ENCODE measurements at regions not wholly inside any gene's neighbourhood (a gene's known extent, or its start where the extent isn't known, plus 50 kb on each side); places are given as distances from the start of the nearest gene placed in this dataset.

- Histone ChIP-seq H3K36me3 (ENCODE audit: insufficient read depth, insufficient read length, low read length) (no peaks in the 10 kb centered on the region), H3K27me3 (ENCODE audit: insufficient read depth, insufficient read length) (no peaks in the 10 kb centered on the region), H3K9ac (ENCODE audit: insufficient read length, low read depth) (no peak overlapping the region), H3K4me1 (ENCODE audit: insufficient read depth, insufficient read length) (peaks cover 40% of the 10 kb centered on the region), H3K9me3 (ENCODE audit: insufficient read depth, low read length) (0 out of 2 replicates have a peak, but pooled peaks cover 8% of the 10 kb centered on the region), H3K4me3 (ENCODE audit: insufficient read length, low read depth) (no peak overlapping the region)
- no peak for DNase-seq (ENCODE audit: low read depth, low spot score)
- no peak for TF ChIP-seq YY1 (IDR thresholded peaks at IDR 0.05; ENCODE audit: insufficient read depth, insufficient read length)
- TF ChIP-seq SUZ12 (IDR thresholded peaks at IDR 0.05; ENCODE audit: extremely low read depth, insufficient read depth, insufficient read length): no peak
- no peak for TF ChIP-seq ZNF274 (IDR thresholded peaks at IDR 0.05; ENCODE audit: low read depth, low read length)
Observed at GRCh38 chr15:70194266-70194665, 96.5 kb upstream of the TLE3 start.

- DNase-seq (ENCODE audit: low read depth, low spot score): no peak
- Histone ChIP-seq H3K27me3 (ENCODE audit: insufficient read depth, insufficient read length) (no peaks in the 10 kb centered on the region), H3K4me3 (ENCODE audit: insufficient read length, low read depth) (no peak overlapping the region), H3K9ac (ENCODE audit: insufficient read length, low read depth) (no peak overlapping the region), H3K36me3 (ENCODE audit: insufficient read depth, insufficient read length, low read length) (no peaks in the 10 kb centered on the region), H3K9me3 (ENCODE audit: insufficient read depth, low read length) (0 out of 2 replicates have a peak, but pooled peaks cover 8% of the 10 kb centered on the region), H3K4me1 (ENCODE audit: insufficient read depth, insufficient read length) (peaks cover 35% of the 10 kb centered on the region)
- TF ChIP-seq YY1 (IDR thresholded peaks at IDR 0.05; ENCODE audit: insufficient read depth, insufficient read length) (no peak), SUZ12 (IDR thresholded peaks at IDR 0.05; ENCODE audit: extremely low read depth, insufficient read depth, insufficient read length) (no peak), ZNF274 (IDR thresholded peaks at IDR 0.05; ENCODE audit: low read depth, low read length) (no peak)
Observed at GRCh38 chr15:70193734-70194133, 96.0 kb upstream of the TLE3 start.

- Histone ChIP-seq H3K4me3 (ENCODE audit: insufficient read length, low read depth) (no peak overlapping the region), H3K9me3 (ENCODE audit: insufficient read depth, low read length) (0 out of 2 replicates have a peak, but pooled peaks cover 8% of the 10 kb centered on the region), H3K27me3 (ENCODE audit: insufficient read depth, insufficient read length) (no peaks in the 10 kb centered on the region), H3K36me3 (ENCODE audit: insufficient read depth, insufficient read length, low read length) (no peaks in the 10 kb centered on the region), H3K9ac (ENCODE audit: insufficient read length, low read depth) (no peak overlapping the region), H3K4me1 (ENCODE audit: insufficient read depth, insufficient read length) (peaks cover 28% of the 10 kb centered on the region)
- no peak for TF ChIP-seq YY1 (IDR thresholded peaks at IDR 0.05; ENCODE audit: insufficient read depth, insufficient read length)
- TF ChIP-seq SUZ12 (IDR thresholded peaks at IDR 0.05; ENCODE audit: extremely low read depth, insufficient read depth, insufficient read length): no peak
- no peak for TF ChIP-seq ZNF274 (IDR thresholded peaks at IDR 0.05; ENCODE audit: low read depth, low read length)
- no peak for DNase-seq (ENCODE audit: low read depth, low spot score)
Observed at GRCh38 chr15:70192490-70192889, 94.8 kb upstream of the TLE3 start.

- Histone ChIP-seq H3K9me3 (ENCODE audit: insufficient read depth, low read length) (0 out of 2 replicates have a peak, but pooled peaks cover 8% of the 10 kb centered on the region), H3K9ac (ENCODE audit: insufficient read length, low read depth) (no peak overlapping the region), H3K27me3 (ENCODE audit: insufficient read depth, insufficient read length) (no peaks in the 10 kb centered on the region), H3K4me3 (ENCODE audit: insufficient read length, low read depth) (no peak overlapping the region), H3K4me1 (ENCODE audit: insufficient read depth, insufficient read length) (peaks cover 24% of the 10 kb centered on the region), H3K36me3 (ENCODE audit: insufficient read depth, insufficient read length, low read length) (no peaks in the 10 kb centered on the region)
- no peak for TF ChIP-seq ZNF274 (IDR thresholded peaks at IDR 0.05; ENCODE audit: low read depth, low read length)
- TF ChIP-seq YY1 (IDR thresholded peaks at IDR 0.05; ENCODE audit: insufficient read depth, insufficient read length): no peak
- TF ChIP-seq SUZ12 (IDR thresholded peaks at IDR 0.05; ENCODE audit: extremely low read depth, insufficient read depth, insufficient read length): no peak
- DNase-seq (ENCODE audit: low read depth, low spot score): no peak
Observed at GRCh38 chr15:70192041-70192440, 94.3 kb upstream of the TLE3 start.

GRCh38 chr15:70190965-70191364, 93.2 kb upstream of the TLE3 start:
- peaks cover 34% of the 10 kb centered on the region for H3K4me1 ChIP-seq (ENCODE audit: insufficient read depth, insufficient read length)
- no peaks in the 10 kb centered on the region for H3K27me3 ChIP-seq (ENCODE audit: insufficient read depth, insufficient read length)
- TF ChIP-seq ZNF274 (IDR thresholded peaks at IDR 0.05; ENCODE audit: low read depth, low read length) (no peak), YY1 (IDR thresholded peaks at IDR 0.05; ENCODE audit: insufficient read depth, insufficient read length) (no peak), SUZ12 (IDR thresholded peaks at IDR 0.05; ENCODE audit: extremely low read depth, insufficient read depth, insufficient read length) (no peak)
- no peak overlapping the region for H3K4me3 ChIP-seq (ENCODE audit: insufficient read length, low read depth)
- H3K9ac ChIP-seq (ENCODE audit: insufficient read length, low read depth): no peak overlapping the region
- no peak for DNase-seq (ENCODE audit: low read depth, low spot score)
- H3K9me3 ChIP-seq (ENCODE audit: insufficient read depth, low read length): 0 out of 2 replicates have a peak, but pooled peaks cover 8% of the 10 kb centered on the region
- H3K36me3 ChIP-seq (ENCODE audit: insufficient read depth, insufficient read length, low read length): no peaks in the 10 kb centered on the region

- H3K9ac ChIP-seq (ENCODE audit: insufficient read length, low read depth): no peak overlapping the region
- H3K36me3 ChIP-seq (ENCODE audit: insufficient read depth, insufficient read length, low read length): no peaks in the 10 kb centered on the region
- peaks cover 27% of the 10 kb centered on the region for H3K4me1 ChIP-seq (ENCODE audit: insufficient read depth, insufficient read length)
- no peak overlapping the region for H3K4me3 ChIP-seq (ENCODE audit: insufficient read length, low read depth)
- H3K9me3 ChIP-seq (ENCODE audit: insufficient read depth, low read length): 0 out of 2 replicates have a peak, but pooled peaks cover 8% of the 10 kb centered on the region
- no peak for TF ChIP-seq SUZ12 (IDR thresholded peaks at IDR 0.05; ENCODE audit: extremely low read depth, insufficient read depth, insufficient read length)
- TF ChIP-seq YY1 (IDR thresholded peaks at IDR 0.05; ENCODE audit: insufficient read depth, insufficient read length): no peak
- no peak for TF ChIP-seq ZNF274 (IDR thresholded peaks at IDR 0.05; ENCODE audit: low read depth, low read length)
- H3K27me3 ChIP-seq (ENCODE audit: insufficient read depth, insufficient read length): no peaks in the 10 kb centered on the region
- no peak for DNase-seq (ENCODE audit: low read depth, low spot score)
Observed at GRCh38 chr15:70189826-70190695, 92.3 kb upstream of the TLE3 start.

GRCh38 chr15:70188286-70188685, 90.6 kb upstream of the TLE3 start:
- Histone ChIP-seq H3K9ac (ENCODE audit: insufficient read length, low read depth) (no peak overlapping the region), H3K36me3 (ENCODE audit: insufficient read depth, insufficient read length, low read length) (no peaks in the 10 kb centered on the region), H3K27me3 (ENCODE audit: insufficient read depth, insufficient read length) (no peaks in the 10 kb centered on the region), H3K4me3 (ENCODE audit: insufficient read length, low read depth) (no peak overlapping the region), H3K9me3 (ENCODE audit: insufficient read depth, low read length) (0 out of 2 replicates have a peak, but pooled peaks cover 8% of the 10 kb centered on the region), H3K4me1 (ENCODE audit: insufficient read depth, insufficient read length) (peaks cover 27% of the 10 kb centered on the region)
- TF ChIP-seq YY1 (IDR thresholded peaks at IDR 0.05; ENCODE audit: insufficient read depth, insufficient read length): no peak
- no peak for TF ChIP-seq SUZ12 (IDR thresholded peaks at IDR 0.05; ENCODE audit: extremely low read depth, insufficient read depth, insufficient read length)
- no peak for TF ChIP-seq ZNF274 (IDR thresholded peaks at IDR 0.05; ENCODE audit: low read depth, low read length)
- DNase-seq (ENCODE audit: low read depth, low spot score): no peak

Measured in NT2/D1 (cell line).